GM21723 (cell line): ENCODE measurements at regions not wholly inside any gene's neighbourhood (a gene's known extent, or its start where the extent isn't known, plus 50 kb on each side); places are given as distances from the start of the nearest gene placed in this dataset.

Experiments
- ATAC-seq: cut with Tn5 transposase; IDR thresholded peaks from one replicate; pipeline ENCODE4 v1.9.1; 2021; ENCODE audit warnings: mild to moderate bottlenecking, moderate library complexity; ENCODE audit not compliant: unreplicated experiment

DNA sequence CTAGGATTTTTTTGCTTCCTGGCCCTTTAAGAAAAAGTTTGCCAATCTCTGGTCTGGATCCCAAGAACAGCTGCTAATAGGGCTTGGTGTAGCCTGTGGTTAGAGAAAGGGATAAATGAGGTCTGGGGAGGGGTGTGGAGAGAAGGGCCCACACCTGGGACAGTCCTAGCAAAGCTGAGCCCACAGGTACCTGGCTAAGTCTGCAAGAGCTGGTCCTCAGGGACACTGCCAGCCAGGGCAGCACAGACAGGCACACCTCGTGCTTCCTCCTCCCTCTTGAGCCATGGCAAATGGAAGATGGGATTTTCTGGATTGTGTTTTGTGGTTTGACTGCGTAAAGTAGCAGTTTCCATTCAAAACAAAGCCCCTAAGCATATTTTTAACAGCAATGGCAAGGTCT lies 217.5 kb downstream of the SOX9 start:
- ATAC-seq: no peak

DNA sequence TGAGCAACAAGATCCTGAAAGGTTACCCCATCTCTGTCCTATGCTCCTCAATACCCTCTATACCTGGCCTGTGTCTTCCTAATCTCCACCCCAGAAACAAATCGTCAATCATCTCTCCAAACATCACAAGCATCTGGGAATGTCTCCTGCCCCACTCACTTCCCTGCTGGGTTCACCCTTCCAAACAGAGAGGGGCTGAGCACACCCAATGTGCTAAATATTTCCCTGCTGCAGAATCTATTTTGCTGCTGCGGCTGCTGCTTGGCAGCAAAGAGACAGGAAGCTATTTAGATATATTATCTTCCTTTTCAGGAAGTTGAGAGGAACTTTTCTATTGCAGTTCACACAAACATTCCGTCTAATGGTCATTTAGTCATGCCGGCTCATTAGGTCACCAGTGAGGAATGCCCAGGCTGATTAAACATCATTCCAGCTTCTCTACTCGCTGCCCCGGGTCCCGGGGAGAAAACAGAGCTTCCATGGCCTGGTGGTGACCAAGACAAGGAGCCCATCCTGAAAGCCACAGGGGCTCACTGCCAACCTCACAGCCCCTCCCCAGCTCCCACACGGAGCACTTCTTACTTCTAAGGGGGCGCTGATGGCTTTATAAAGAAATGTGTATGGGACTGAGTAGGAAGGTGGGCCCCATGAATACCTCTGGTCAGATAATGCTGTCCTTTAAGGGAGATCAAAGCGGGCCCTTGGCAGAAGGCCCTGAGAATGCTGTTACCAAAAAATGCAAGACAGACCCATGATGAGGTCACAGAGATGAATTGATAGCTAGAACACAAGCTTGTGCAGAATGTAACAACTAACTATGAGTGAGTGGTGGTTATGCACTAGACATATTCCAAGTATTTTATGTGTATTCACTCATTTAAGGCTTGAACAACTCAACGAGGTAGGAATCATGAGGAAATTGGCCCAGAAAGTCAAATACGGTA lies 218.3 kb downstream of the SOX9 start:
- ATAC-seq: no peak

DNA sequence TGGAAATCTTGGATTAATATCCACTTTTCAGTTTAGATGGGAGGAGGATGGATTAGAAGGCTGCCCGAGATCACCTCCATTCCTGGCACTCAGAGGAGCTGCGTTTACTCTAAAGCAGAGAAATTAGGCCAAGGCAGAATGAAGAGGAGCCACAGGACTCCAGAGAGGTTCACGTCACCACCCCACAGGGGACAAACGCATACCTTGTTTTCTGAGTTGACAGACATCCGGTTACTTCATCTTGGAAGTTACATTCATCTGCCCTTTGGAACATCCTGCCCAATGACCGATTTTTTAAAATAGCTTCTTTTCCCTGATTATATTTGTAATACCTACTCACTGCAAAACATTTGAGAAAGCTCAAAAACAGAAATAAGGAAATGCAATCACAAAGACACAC lies 220.0 kb downstream of the SOX9 start:
- no peak for ATAC-seq

DNA sequence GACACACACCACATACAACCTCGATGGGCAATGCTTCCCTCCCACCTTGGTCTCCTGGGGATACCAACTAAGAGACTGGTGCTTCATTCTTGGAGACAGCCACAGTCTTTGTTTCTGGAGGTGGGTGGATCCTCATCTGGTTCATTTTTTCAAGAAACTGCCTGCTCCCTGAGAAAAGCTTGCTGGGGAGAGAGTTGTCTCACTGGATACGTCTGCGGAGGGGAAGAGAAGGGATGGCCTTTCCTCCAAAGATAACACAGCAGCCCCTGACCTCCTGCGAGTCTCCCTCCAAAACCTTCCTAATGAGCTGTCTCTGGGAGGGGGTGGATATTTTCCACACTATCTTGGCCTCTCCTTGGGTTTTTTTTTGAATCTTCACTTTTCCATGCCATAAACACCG lies 221.2 kb downstream of the SOX9 start:
- ATAC-seq: no peak

DNA sequence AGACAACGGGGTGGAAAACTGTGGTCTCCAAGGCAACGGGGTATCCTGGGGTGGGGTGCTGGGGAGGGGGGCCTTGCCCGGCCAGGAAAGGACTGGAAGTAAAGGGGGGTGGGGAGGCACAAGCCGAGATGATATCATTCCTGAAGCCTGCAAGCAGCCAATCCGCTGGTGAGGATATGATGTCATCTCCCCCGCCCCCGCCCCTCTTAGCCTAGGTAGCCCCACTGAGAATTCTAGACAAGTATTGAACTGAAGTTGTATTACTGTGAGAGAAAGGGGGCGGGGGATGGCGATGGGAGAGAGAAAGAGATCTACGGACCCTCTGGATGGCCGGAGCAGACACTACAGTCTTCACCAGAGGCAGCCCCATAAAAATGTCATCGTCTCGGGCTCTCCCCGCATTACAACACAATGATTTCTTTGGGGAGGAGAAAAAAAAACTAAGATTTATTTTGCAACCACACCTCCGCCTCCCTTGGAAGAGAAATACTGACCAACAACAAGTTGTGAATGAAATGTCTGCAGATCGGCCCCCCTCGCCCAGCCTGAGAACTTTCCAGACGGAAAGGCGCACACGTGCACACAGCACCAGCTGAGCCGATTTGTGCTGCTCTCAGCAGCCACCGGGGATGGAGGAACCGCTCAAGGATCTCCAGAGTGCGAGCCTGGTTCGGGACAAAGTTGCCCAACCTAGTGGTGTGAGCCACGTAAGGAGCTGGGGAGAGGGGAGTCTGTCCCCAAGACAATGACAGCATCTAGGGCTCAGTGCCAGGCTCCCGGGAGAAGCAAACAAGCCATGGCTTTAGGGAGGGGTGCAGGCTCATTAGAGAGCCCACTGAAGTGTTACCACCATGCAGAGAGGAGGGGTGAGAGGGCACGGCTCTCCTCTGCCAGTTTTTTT lies 222.1 kb downstream of the SOX9 start:
- no peak for ATAC-seq

DNA sequence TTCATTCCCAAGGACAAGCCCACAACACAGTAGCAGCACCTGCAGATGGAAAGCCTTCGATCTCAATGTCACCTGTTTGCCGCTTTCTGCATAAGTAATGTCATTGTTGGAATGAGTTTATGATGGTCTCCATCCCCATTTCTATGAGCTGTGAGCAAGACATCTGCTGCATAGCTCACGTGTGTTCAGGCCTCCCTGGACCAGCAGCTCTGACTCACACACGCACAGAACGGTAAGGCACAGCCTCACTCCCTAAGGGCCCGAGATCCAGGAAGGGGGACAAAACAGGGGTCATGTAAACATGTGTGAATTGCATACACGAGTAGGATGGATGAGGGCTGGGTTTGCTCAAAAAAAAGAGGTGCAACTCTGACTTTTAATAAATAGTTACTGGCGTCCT lies 223.1 kb downstream of the SOX9 start:
- no peak for ATAC-seq

DNA sequence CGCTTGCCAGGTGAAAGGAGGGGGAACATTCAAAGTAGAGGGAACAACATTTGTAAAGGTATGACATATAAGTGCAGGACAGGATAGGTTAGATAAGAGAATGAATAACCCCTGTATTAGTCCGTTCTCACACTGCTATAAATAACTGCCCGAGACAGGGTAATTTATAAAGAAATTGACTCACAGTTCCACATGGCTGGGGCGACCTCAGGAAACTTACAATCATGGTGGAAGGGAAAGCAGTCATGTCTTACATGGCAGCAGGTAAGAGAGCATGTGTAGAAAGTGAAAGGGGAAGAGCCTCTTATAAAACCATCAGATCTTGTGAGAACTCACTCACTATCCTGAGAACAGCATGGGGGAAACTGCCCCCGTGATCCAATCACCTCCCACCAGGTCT lies 223.8 kb downstream of the SOX9 start:
- ATAC-seq: no peak

DNA sequence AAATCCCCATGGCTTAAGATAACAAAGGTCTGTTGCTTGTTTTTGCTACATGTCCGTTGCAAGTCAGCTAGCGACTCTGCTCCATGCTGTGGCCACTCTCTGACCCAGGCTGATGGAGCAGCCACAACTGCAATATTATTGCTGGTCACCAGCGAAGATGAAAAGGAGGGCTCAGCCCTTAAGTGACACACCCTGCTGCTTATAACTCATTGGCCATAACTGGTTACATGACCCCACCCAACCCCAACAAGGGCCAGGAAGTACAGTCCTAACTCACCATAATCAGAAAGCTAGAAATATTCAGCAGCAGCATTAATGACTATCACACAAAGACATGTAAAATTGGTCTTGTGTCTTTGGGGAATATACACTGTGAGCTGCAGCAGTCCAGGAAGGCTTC lies 224.3 kb downstream of the SOX9 start:
- ATAC-seq: no peak

DNA sequence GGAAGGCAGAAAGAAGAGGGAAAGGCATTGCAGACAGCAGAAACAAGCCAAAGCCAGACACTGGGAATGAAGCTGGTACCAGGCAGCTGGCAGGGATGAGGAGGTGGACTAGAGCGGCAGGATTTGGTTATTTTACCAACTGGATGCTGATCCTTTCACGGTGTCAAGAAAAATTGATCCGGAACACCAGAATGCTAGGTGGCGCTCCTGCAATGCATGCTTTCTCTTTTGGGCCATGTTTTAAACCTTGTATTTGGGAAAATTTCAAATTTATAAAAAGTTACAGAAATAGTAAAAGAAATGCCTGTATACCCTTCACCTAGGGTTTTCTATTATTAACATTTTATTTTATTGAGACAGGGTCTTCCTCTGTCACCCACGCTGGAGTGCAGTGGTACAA lies 224.7 kb downstream of the SOX9 start:
- ATAC-seq: no peak

DNA sequence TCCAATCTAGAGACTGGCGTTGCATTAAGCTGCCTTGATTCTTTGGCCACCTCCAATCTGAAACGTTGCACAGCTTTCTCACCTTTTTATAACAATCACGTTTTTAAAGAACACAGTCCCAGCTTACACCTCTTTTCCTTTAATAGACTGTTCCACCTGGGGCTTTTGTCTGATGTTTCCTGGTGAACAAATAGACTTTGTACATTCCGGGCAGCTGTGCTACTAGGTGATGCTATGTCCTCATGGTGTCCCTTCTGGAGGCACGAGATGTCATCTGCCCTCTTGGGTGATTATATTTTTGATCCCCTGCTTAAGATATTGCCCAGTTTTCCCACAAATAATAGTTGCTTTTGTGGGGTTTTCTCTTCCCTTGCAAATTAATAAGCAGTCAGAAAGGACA lies 225.5 kb downstream of the SOX9 start:
- no peak for ATAC-seq

DNA sequence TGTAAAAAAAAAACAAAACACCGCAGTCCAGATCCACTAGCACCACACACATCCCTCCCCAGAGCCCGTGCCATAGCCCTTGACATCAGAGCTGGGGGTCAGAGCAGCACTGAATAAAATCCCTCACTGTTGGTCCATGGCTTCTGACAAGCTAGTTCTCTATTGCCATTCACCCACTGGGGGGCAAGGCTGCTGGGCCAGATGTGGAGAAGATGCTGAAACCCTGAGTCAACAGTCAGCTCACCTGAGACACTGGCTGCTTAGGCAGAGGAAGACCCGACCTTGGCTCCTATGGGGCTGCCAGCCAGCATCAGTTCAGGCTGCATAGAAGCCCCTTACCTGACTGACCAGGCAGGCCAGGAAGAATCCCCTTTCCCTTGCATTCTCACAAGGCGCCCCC lies 228.2 kb downstream of the SOX9 start:
- ATAC-seq: no peak

DNA sequence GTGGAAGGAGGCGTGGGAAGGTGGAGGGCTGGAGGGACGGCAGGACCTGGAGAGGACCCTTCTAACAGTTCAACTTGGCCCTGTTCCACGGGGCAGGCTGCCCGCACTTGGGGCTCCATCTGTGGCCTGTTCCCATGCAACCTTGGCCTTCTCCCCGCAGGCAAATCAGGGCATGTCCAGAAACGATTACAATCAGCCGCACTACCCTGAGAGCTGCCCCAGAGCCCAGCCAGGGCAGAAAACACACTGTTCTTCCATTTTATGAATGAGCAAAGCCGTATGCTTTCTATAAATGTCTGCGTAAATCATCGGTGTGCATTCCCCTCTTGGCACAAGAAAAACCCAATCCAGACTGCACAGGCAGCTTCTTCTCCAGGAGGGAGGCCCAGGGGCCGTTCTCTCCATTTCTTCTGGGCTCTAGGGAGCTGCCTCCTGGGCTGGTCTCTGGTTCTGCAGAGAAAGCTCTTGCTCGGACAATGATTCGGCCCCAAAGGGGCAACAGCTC lies 228.7 kb downstream of the SOX9 start:
- no peak for ATAC-seq

DNA sequence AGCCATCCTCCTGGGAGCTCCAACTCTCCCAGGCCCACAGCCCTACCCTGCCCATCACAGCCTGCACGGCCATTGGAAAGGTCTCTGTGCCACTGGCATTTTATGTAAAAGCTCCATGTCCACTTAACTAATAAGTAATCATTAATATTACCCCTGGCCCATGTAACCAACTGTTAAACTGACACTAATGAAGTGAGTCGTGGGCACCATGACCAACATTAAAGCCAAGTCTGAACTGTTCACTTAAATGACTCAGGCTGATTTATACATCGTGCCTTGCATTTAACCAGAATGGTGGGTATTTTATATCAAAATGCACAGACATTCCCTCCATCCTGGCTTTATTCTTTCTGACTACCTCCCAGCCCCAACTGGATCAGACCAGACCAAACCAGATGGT lies 229.3 kb downstream of the SOX9 start:
- ATAC-seq: no peak

DNA sequence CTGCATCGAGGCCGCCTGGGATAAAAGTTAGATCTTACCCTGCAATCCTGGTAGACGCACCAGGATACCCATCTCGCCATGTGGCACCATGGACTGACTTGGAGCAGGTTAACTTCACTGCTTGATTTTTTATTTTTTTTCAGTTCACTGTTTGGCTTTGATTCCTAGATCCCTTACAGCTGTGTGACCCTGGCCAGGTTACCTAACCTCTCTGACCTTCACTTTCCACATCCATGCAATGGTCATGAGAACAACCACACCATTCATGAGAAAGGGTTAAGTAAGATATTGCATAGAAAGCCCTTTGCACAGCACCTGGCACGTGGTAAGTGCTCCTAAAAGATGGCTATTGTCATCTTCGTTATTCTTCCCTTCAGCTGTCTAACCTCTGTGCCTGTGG lies 230.5 kb downstream of the SOX9 start:
- no peak for ATAC-seq

DNA sequence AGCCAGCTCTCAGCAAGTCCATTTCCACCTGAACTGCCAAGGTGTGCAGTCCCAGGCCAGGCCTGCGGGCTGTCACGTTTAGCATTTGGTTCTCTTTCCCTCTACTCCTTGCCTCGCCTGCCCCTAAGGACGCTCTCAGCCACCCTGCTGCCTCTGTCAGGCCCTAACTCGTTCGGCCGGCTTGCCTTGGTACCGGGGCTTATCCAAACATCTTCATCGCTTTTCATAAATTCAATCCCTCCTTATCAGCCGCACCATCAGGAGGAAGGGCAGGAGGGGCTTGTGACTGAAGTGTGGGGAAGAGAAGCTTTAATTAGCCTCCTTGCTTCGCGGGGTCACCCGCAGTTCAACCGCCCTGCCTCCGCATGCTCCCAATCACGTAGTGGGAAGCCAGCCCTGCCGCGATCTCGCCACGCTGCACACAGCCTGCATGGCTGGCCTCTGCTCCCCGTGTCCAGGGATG lies 231.1 kb downstream of the SOX9 start:
- no peak for ATAC-seq

DNA sequence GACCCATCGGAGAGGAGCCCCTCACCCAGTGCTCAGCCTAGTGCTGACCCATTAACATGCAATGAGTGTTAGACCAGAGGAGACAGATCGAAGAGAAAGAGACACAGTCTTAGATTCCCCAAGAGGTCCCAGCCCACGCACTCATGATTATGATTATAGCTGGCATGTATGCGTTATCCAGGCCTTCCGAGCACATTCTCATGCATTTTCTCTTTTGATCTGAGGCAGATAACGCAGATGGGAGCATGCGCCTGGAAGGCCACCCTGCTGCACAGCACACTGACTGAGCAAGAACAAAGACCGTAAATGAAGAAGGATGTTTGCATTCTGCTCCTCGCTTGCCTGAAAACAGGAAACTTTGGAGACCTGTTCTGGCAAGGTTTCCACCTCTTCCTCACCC lies 232.7 kb downstream of the SOX9 start:
- ATAC-seq: no peak

DNA sequence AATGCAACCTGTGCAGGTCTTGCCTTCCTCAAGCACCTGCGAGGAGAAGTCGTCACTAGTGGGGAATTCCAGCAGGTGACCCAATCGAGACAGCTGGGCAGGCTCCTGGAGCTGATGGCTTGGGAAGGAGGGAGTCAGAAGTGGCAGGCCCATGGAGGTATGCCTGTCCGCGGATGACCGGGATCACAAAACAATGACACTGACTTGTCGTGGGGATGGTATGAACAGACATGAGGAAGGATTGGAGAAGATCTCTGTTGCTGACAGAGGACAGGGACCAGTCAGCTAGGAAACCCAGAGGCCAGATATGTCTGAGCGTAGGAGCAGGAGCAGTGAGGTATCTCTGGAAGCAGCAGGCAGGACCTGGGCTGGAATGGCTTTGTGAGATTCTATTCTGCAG lies 233.3 kb downstream of the SOX9 start:
- no peak for ATAC-seq

DNA sequence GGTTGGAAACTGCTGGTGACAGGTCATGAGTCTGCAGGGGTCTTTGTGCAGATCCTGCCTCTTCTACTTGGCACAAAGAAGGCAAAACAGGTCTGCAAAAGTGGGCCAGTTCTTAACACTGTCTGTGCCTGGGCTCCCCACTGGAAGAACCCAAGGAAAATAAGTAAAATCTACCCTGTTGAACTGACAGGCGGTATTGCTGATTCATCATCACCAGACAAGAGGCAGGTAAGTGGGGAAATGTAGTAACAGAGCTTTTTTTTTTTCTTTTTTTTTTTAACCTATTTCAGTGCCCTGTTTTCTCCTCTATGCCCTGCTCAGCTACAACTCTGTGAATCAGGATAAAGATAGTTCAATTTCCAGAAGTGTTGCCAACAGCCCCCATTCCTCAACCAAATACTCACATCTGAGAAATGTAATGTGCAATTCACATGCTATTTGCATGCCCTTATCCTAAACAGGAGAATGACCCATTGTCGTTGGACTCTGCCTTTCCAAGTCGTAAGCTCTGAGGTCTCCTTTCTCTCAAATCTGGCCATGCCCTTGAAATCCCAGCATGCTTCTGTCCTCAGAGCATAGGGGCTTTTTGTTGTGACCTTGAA lies 237.0 kb downstream of the SOX9 start:
- no peak for ATAC-seq

DNA sequence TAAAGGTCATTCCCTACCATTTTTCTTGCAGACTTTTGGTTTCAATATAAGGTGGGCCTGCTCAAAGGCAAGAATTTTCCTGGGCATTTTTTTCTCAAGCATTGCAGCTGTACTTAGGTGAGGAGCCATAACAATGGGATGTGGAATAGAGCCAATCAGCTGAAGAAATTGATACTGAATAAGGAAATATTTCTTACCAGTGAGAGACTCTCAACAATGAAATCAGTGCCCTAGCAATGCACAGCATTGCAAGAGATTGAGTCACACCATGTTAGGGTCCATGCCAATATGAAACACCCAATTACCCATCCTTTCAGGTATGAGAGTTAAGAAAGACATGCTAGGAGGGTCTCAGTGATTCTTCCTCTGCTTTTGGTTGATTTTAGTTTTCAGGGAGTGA lies 237.6 kb downstream of the SOX9 start:
- no peak for ATAC-seq

DNA sequence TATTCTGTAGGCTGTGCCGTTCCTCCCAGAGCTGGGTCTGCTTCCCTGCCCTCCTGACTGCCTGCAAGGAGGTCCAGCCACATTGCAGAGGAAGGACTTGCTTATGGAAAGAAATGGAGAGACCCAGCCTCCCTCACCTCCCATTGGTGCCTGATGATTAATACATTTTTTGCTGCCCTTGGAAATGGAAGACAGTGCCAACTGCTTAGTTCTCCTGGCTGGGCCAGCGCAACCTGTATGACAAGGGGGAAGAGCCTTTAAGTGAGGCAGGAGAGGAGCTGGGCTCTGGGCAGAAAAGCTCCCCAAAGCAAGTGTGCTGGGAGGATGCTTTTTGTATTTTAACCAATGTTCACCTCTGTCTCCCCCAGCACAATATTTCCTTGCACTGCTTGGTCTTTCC lies 238.5 kb downstream of the SOX9 start:
- ATAC-seq: no peak

DNA sequence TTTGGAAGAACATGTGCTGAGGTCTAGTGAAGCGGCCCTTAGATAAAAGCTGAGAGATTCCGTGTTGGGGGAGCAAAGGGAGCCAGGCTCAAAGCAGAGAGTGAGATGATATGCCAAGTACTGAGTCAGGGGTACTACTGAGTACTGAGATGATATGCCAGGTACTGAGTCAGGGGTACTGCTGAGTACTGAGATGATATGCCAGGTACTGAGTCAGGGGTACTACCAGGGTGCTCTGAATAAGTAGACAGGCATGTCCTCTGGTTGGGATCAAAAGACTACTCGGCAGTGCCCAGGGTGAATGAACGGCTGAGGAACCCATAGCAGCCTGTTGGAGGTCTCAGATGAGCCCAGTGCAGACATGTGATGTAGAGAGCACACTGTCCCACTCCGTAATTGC lies 239.0 kb downstream of the SOX9 start:
- no peak for ATAC-seq
